ENCODE measurements at regions not wholly inside any gene's neighbourhood (a gene's known extent, or its start where the extent isn't known, plus 50 kb on each side); places are given as distances from the start of the nearest gene placed in this dataset.

DNA sequence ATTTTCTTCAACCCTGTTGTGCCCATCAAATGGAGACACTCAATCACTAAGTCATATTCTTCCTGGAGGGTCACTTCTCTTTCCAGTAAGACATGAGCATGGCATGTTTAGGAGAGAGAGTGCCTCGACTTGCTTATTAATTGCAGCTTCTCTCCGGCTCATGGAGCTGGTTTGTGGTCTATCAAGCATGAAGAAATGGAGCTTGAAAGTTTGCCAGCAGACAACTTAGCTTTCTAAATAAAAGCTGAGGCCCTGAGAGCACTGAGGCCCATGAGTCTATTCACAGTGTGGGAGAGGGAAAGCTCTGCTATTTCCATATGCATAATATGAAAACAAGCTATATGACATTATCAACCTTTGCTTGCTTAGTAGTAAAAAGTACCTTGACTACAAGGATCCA lies 378.5 kb downstream of the FGF9 start:
- no peaks in the 10 kb centered on the region for H3K4me1 Mint-ChIP-seq (ENCODE audit: low read depth, unreplicated experiment)

GRCh38 chr13:22050951-22051563 lies 380.2 kb downstream of the FGF9 start:
- no peaks in the 10 kb centered on the region for H3K27me3 ChIP-seq (ENCODE audit: insufficient read depth, low read length)

More for the DNA sequence above, 378.5 kb downstream of the FGF9 start:
- H3K27ac Mint-ChIP-seq (ENCODE audit: unreplicated experiment), result no peak overlapping the region
- TF ChIP-seq CTCF (IDR thresholded peaks at IDR 0.05; ENCODE audit: insufficient read depth, low read depth, low read length), result no peak
- TF ChIP-seq EZH2 (IDR thresholded peaks at IDR 0.05; ENCODE audit: insufficient read depth, low read length), result no peak
- H3K36me3 Mint-ChIP-seq (ENCODE audit: low read depth, unreplicated experiment), result no peaks in the 10 kb centered on the region
- DNase-seq (ENCODE audit: low read depth) (no peak), FAIRE-seq (no peak)
- Histone ChIP-seq H2AFZ (ENCODE audit: low read depth, low read length) (no peak overlapping the region), H3K27ac (ENCODE audit: low read depth, low read length) (no peak overlapping the region), H3K36me3 (ENCODE audit: insufficient read depth, low read length) (no peaks in the 10 kb centered on the region), H4K20me1 (ENCODE audit: insufficient read depth, low read length) (no peaks in the 10 kb centered on the region), H3K9ac (ENCODE audit: low read length) (no peak overlapping the region), H3K27me3 (ENCODE audit: insufficient read depth, low read length) (no peaks in the 10 kb centered on the region), H3K9me3 (ENCODE audit: insufficient read depth, low read depth, low read length) (no peaks in the 10 kb centered on the region), H3K79me2 (ENCODE audit: insufficient read depth, low read length) (no peaks in the 10 kb centered on the region), H3K4me3 (ENCODE audit: insufficient read depth, low read depth, low read length) (no peak overlapping the region), H3K4me2 (ENCODE audit: low read length) (no peak overlapping the region), H3K4me1 (ENCODE audit: insufficient read depth, low read length) (no peaks in the 10 kb centered on the region)
- H3K9me3 Mint-ChIP-seq (ENCODE audit: unreplicated experiment), result no peaks in the 10 kb centered on the region
- no peak overlapping the region for H3K4me3 Mint-ChIP-seq (ENCODE audit: unreplicated experiment)
- H3K27me3 Mint-ChIP-seq (ENCODE audit: low read depth, unreplicated experiment), result peaks cover 6% of the 10 kb centered on the region

More at GRCh38 chr13:22050951-22051563, 380.2 kb downstream of the FGF9 start:
- Mint-ChIP-seq H3K27me3 (ENCODE audit: low read depth, unreplicated experiment) (peaks cover 6% of the 10 kb centered on the region), H3K36me3 (ENCODE audit: low read depth, unreplicated experiment) (no peaks in the 10 kb centered on the region), H3K4me3 (ENCODE audit: unreplicated experiment) (no peak overlapping the region), H3K27ac (ENCODE audit: unreplicated experiment) (no peak overlapping the region), H3K4me1 (ENCODE audit: low read depth, unreplicated experiment) (peaks cover 10% of the 10 kb centered on the region), H3K9me3 (ENCODE audit: unreplicated experiment) (no peaks in the 10 kb centered on the region)
- Histone ChIP-seq H3K4me2 (ENCODE audit: low read length) (no peak overlapping the region), H3K9me3 (ENCODE audit: insufficient read depth, low read depth, low read length) (no peaks in the 10 kb centered on the region), H4K20me1 (ENCODE audit: insufficient read depth, low read length) (no peaks in the 10 kb centered on the region), H3K4me3 (ENCODE audit: insufficient read depth, low read depth, low read length) (no peak overlapping the region), H2AFZ (ENCODE audit: low read depth, low read length) (no peak overlapping the region), H3K9ac (ENCODE audit: low read length) (no peak overlapping the region), H3K79me2 (ENCODE audit: insufficient read depth, low read length) (no peaks in the 10 kb centered on the region), H3K4me1 (ENCODE audit: insufficient read depth, low read length) (no peaks in the 10 kb centered on the region), H3K36me3 (ENCODE audit: insufficient read depth, low read length) (no peaks in the 10 kb centered on the region), H3K27ac (ENCODE audit: low read depth, low read length) (no peak overlapping the region)
- no peak for FAIRE-seq
- TF ChIP-seq EZH2 (IDR thresholded peaks at IDR 0.05; ENCODE audit: insufficient read depth, low read length) (no peak), CTCF (IDR thresholded peaks at IDR 0.05; ENCODE audit: insufficient read depth, low read depth, low read length) (no peak)
- DNase-seq (ENCODE audit: low read depth), result no peak
